SK-N-SH (cell line): ENCODE measurements at regions not wholly inside any gene's neighbourhood (a gene's known extent, or its start where the extent isn't known, plus 50 kb on each side); places are given as distances from the start of the nearest gene placed in this dataset.

ENCODE experiments used
- CTCF ChIA-PET: fragments of 300-600, 350-600 bp; formaldehyde crosslinking; extraction: SDS; loops from one replicate; lab custom pipeline; 2021; lab: Yijun Ruan, JAX
- POLR2A ChIA-PET: fragments of 350-600 bp; sonication (Branson Sonifier 250); formaldehyde crosslinking; extraction: SDS; loops from one replicate; lab custom pipeline; 2020; ENCODE audit warnings: antibody characterized with exemption, inconsistent platforms; lab: Yijun Ruan, JAX
- DNase-seq: peaks from one replicate; pipeline ENCODE4 v3.0.0; 2012
- H2AFZ ChIP-seq: fragments of 200-600 bp; sonication (generic); 2 replicates; pipeline ENCODE4 v1.8.1; 2016; ENCODE audit warnings: antibody characterized with exemption, mild to moderate bottlenecking, low read depth
- H3F3A ChIP-seq: fragments of 200-600 bp; sonication (generic); replicated peaks from 2 replicates; pipeline ENCODE3; 2016; ENCODE audit warnings: antibody characterized with exemption, mild to moderate bottlenecking; ENCODE audit not compliant: insufficient read depth
- H3K27ac ChIP-seq, 2 experiments: fragments of 200-500 bp in 1 of 2; fragments of 200-600 bp in 1 of 2; sonication (Bioruptor generic) in 1 of 2; sonication (generic), shearing (Covaris generic) in 1 of 2; 2 replicates each; pipeline versions ENCODE4 v1.5.1 to v1.6.1; 2014 to 2016; ENCODE audit warnings: low read depth in 2 of 2, inconsistent platforms in 1 of 2, low read length in 1 of 2, mild to moderate bottlenecking in 1 of 2, mixed read lengths in 1 of 2
- H3K27me3 ChIP-seq: fragments of 200-600 bp; sonication (generic), shearing (Covaris generic); 2 replicates; pipeline ENCODE4 v1.6.1; 2016; ENCODE audit warnings: mixed run types; ENCODE audit not compliant: insufficient read depth
- H3K36me3 ChIP-seq, 2 experiments: fragments of 200-500 bp in 1 of 2; fragments of 200-600 bp in 1 of 2; sonication (Bioruptor generic) in 1 of 2; sonication (generic) in 1 of 2; replicated peaks in 1 of 2; 2 replicates each; pipeline versions ENCODE3 to v1.5.1; 2014 to 2016; ENCODE audit warnings: low read length in 1 of 2, mild to moderate bottlenecking in 1 of 2; ENCODE audit not compliant: insufficient read depth in 2 of 2, control insufficient read depth in 1 of 2
- H3K4me1 ChIP-seq, 2 experiments: fragments of 200-500 bp in 1 of 2; fragments of 200-600 bp in 1 of 2; sonication (Bioruptor generic) in 1 of 2; sonication (generic), shearing (Covaris generic) in 1 of 2; 2 replicates each; pipeline versions ENCODE4 v1.5.1 to v1.6.1; 2014 to 2016; ENCODE audit warnings: low read depth in 1 of 2, low read length in 1 of 2, mixed run types in 1 of 2; ENCODE audit not compliant: insufficient read depth in 2 of 2, control insufficient read depth in 1 of 2
- H3K4me2 ChIP-seq: fragments of 200-600 bp; sonication (generic), shearing (Covaris generic); 2 replicates; pipeline ENCODE4 v1.6.1; 2017; ENCODE audit warnings: mixed run types
- H3K4me3 ChIP-seq, 2 experiments: fragments of 200-500 bp in 1 of 2; fragments of 200-600 bp in 1 of 2; sonication (Bioruptor generic) in 1 of 2; sonication (generic), shearing (Covaris generic) in 1 of 2; 2 replicates each; pipeline versions ENCODE4 v1.5.1 to v1.8.1; 2014 to 2016; ENCODE audit warnings: low read depth in 2 of 2, inconsistent platforms in 1 of 2, low read length in 1 of 2, mild to moderate bottlenecking in 1 of 2, mixed read lengths in 1 of 2, moderate library complexity in 1 of 2
- H3K79me2 ChIP-seq: fragments of 200-600 bp; sonication (generic); 2 replicates; pipeline ENCODE4 v1.8.1; 2017; ENCODE audit warnings: mild to moderate bottlenecking; ENCODE audit not compliant: insufficient read depth
- H3K9ac ChIP-seq: fragments of 200-600 bp; sonication (generic); 2 replicates; pipeline ENCODE4 v1.6.1; 2017; ENCODE audit warnings: mixed run types
- H3K9me2 ChIP-seq: fragments of 200-600 bp; sonication (generic); 2 replicates; pipeline ENCODE4 v1.6.1; 2017; ENCODE audit warnings: mixed run types
- H3K9me3 ChIP-seq: fragments of 200-600 bp; sonication (generic); 2 replicates; pipeline ENCODE4 v1.6.1; 2017; ENCODE audit warnings: mixed run types, mild to moderate bottlenecking, moderate library complexity
- H4K20me1 ChIP-seq: fragments of 200-600 bp; sonication (generic); 2 replicates; pipeline ENCODE4 v1.6.1; 2017; ENCODE audit warnings: mild to moderate bottlenecking, mixed run types; ENCODE audit not compliant: insufficient read depth
- ELF1 ChIP-seq: IDR thresholded peaks from 2 replicates; pipeline ENCODE4 v1.4.0; 2012
- EP300 ChIP-seq, 2 experiments: IDR thresholded peaks; 2 replicates each; pipeline versions ENCODE4 v1.4.0 to v1.6.1; 2012; ENCODE audit warnings: borderline replicate concordance in 1 of 2, low read depth in 1 of 2, low read length in 1 of 2
- FOSL2 ChIP-seq: IDR thresholded peaks from 2 replicates; pipeline ENCODE4 v1.4.0; 2012; ENCODE audit warnings: low read depth, mild to moderate bottlenecking, moderate library complexity, borderline replicate concordance
- FOXJ3 ChIP-seq: sonication (generic); formaldehyde crosslinking; IDR thresholded peaks from 2 replicates; pipeline ENCODE4 v1.5.1; 2020; ENCODE audit warnings: mild to moderate bottlenecking, missing genetic modification reagents
- FOXM1 ChIP-seq: IDR thresholded peaks from 2 replicates; pipeline ENCODE4 v1.4.0; 2012; ENCODE audit warnings: low read depth, mild to moderate bottlenecking
- GABPA ChIP-seq: IDR thresholded peaks from 2 replicates; pipeline ENCODE4 v1.4.0; 2012; ENCODE audit warnings: low read depth, mild to moderate bottlenecking
- GATA2 ChIP-seq: sonication (generic); formaldehyde crosslinking; IDR thresholded peaks from 2 replicates; pipeline ENCODE4 v1.5.0; 2020; ENCODE audit warnings: mild to moderate bottlenecking, missing genetic modification reagents
- IRF3 ChIP-seq: fragments of 150-350 bp; IDR thresholded peaks from 2 replicates; pipeline ENCODE4 v1.6.1; 2016; ENCODE audit warnings: mild to moderate bottlenecking, low read depth, low read length
- MXI1 ChIP-seq: IDR thresholded peaks from 2 replicates; pipeline ENCODE4 v1.6.1; 2012; ENCODE audit warnings: mild to moderate bottlenecking, low read depth, low read length, improper control_type of control experiment
- NRF1 ChIP-seq: IDR thresholded peaks from 2 replicates; pipeline ENCODE4 v1.6.1; 2012; ENCODE audit warnings: low read depth, mild to moderate bottlenecking, low read length
- PBX3 ChIP-seq: IDR thresholded peaks from 2 replicates; pipeline ENCODE4; 2012
- POLR2AphosphoS5 ChIP-seq: IDR thresholded peaks from 2 replicates; pipeline ENCODE4 v1.6.1; 2012; ENCODE audit warnings: low read depth, low read length
- RAD21 ChIP-seq: IDR thresholded peaks from 2 replicates; pipeline ENCODE4 v1.6.1; 2012; ENCODE audit warnings: mild to moderate bottlenecking, low read length
- RXRA ChIP-seq: IDR thresholded peaks from 2 replicates; pipeline ENCODE4 v1.4.0; 2012; ENCODE audit warnings: low read depth, mild to moderate bottlenecking, borderline replicate concordance
- SIN3A ChIP-seq: IDR thresholded peaks from 2 replicates; pipeline ENCODE4 v1.6.1; 2012; ENCODE audit warnings: low read depth, mild to moderate bottlenecking, low read length, moderate library complexity, borderline replicate concordance
- TAF1 ChIP-seq: IDR thresholded peaks from 2 replicates; pipeline ENCODE4 v1.6.1; 2012; ENCODE audit warnings: low read depth, mild to moderate bottlenecking, low read length, moderate library complexity, borderline replicate concordance
- TCF12 ChIP-seq: IDR thresholded peaks from 2 replicates; pipeline ENCODE4 v1.4.0; 2012
- USF1 ChIP-seq: IDR thresholded peaks from 2 replicates; pipeline ENCODE4 v1.4.0; 2012; ENCODE audit warnings: low read depth, borderline replicate concordance
- WGBS: methylation state at CpG from one replicate; pipeline ENCODE4 v1.1.6; 2017; ENCODE audit warnings: low lambda C conversion rate; 5-methylcytosine and 5-hydroxymethylcytosine counted together
- TF ChIP-seq, protein P1 (sequence below): IDR thresholded peaks from 2 replicates; pipeline ENCODE4 v1.4.0; 2012; ENCODE audit warnings: low read depth

- Histone ChIP-seq H3K27me3 (no peaks in the 10 kb centered on the region), H3K79me2 (no peaks in the 10 kb centered on the region), H3K9me3 (no peaks in the 10 kb centered on the region), H3K4me2 (no peak overlapping the region), H3K36me3 (no peaks in the 10 kb centered on the region), H3K27ac (no peak overlapping the region), H3K4me1 (no peaks in the 10 kb centered on the region), H3K4me3 (no peak overlapping the region), H2AFZ (no peak overlapping the region), H3K9me2 (no peaks in the 10 kb centered on the region; the same call in 1 of the 2 replicates), H3F3A (no peaks in the 10 kb centered on the region), H4K20me1 (no peaks in the 10 kb centered on the region)
- no peak for DNase-seq
- TF ChIP-seq RAD21 (no peak), GATA2 (CRISPR knock-in tag) (no peak), POLR2AphosphoS5 (no peak), TAF1 (no peak), IRF3 (no peak), EP300 (IDR thresholded peaks at IDR 0.05; ENCODE audit: borderline replicate concordance in 1 of 2, low read depth in 1 of 2, low read length in 1 of 2) (no peak), USF1 (no peak), ELF1 (no peak), TCF12 (no peak), FOSL2 (no peak), FOXM1 (no peak), MXI1 (no peak), FOXJ3 (CRISPR knock-in tag) (no peak), RXRA (no peak)
- TF ChIP-seq, protein P1, sequence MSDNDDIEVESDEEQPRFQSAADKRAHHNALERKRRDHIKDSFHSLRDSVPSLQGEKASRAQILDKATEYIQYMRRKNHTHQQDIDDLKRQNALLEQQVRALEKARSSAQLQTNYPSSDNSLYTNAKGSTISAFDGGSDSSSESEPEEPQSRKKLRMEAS, result no peak
- TF ChIP-seq, all 33 proteins: peak for 0
- WGBS, result 5% methylated on average over 3 of the region's 3 CpGs
- ChIA-PET CTCF (no interaction called here), POLR2A (no interaction called here)
- H3K9ac ChIP-seq, result no peak overlapping the region
These were observed 633.4 kb downstream of the DSC3 start for GRCh38 chr18:30409120-30409519.

DNA sequence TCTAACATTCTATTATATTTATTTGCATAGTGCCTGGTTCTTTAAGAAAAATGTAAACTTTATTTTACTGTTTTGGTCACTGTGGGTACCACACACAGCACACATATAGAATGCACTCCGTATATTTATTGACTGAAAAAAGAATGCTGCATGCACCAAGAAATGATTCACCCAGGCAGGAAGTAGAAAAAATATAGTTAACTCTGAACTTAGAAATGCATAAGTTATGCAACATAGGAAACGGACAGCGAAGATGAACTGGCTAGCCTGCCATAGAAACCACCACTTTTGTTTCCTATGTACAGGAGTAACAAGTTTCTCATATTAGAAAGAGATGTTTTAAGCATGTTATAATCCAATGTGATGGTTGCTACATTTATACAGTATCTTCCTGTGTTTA is 635.8 kb downstream of the DSC3 start:
- Histone ChIP-seq H3K4me3 (no peak overlapping the region), H3K9me2 (no peaks in the 10 kb centered on the region), H4K20me1 (no peaks in the 10 kb centered on the region), H2AFZ (no peak overlapping the region), H3K79me2 (no peaks in the 10 kb centered on the region), H3K4me2 (no peak overlapping the region), H3F3A (no peaks in the 10 kb centered on the region), H3K27me3 (no peaks in the 10 kb centered on the region), H3K4me1 (no peaks in the 10 kb centered on the region), H3K9ac (no peak overlapping the region), H3K27ac (no peak overlapping the region), H3K9me3 (no peaks in the 10 kb centered on the region), H3K36me3 (no peaks in the 10 kb centered on the region)
- ChIA-PET POLR2A (no interaction called here), CTCF (interaction anchor here (1.0 kb wide), 1 partner anchor 125 kb away, joined by 3 read pairs; no protein-coding TSS in a partner anchor)
- TF ChIP-seq, protein P1, result no peak
- no peak for TF ChIP-seq GABPA
- TF ChIP-seq POLR2AphosphoS5, result no peak
- no peak for TF ChIP-seq ELF1
- TF ChIP-seq SIN3A, result no peak
- TF ChIP-seq FOSL2, result no peak
- no peak for TF ChIP-seq FOXM1
- no peak for TF ChIP-seq NRF1
- TF ChIP-seq MXI1, result no peak
- TF ChIP-seq PBX3, result no peak
- no peak for DNase-seq
- 26% methylated on average over 3 of the region's 3 CpGs for WGBS
